ENCODE measurements at regions not wholly inside any gene's neighbourhood (a gene's known extent, or its start where the extent isn't known, plus 50 kb on each side); places are given as distances from the start of the nearest gene placed in this dataset.

- peaks cover under 1% of the 10 kb centered on the region; the same call in 1 of the 2 replicates for H3K4me1 ChIP-seq (ENCODE audit: control insufficient read depth, low read length)
- no peaks in the 10 kb centered on the region for H4K20me1 ChIP-seq (ENCODE audit: control insufficient read depth, insufficient read depth, low read depth, low read length)
- no peaks in the 10 kb centered on the region for H3K9me3 ChIP-seq (ENCODE audit: control insufficient read depth, insufficient read depth, low read length)
- H3K4me3 ChIP-seq (ENCODE audit: low read length), result no peak overlapping the region
- no peak overlapping the region for H3K27ac ChIP-seq (ENCODE audit: low read depth, low read length)
- no peaks in the 10 kb centered on the region for H3K9me2 ChIP-seq (replicated peaks; ENCODE audit: control insufficient read depth, low read length)
- TF ChIP-seq EZH2phosphoT487 (IDR thresholded peaks at IDR 0.05; ENCODE audit: borderline replicate concordance, low read length) (no peak), CTCF (IDR thresholded peaks at IDR 0.05; ENCODE audit: low read depth, low read length, poor library complexity, severe bottlenecking) (no peak)
- H3K79me2 ChIP-seq (ENCODE audit: control insufficient read depth, low read length), result no peaks in the 10 kb centered on the region
- H3K4me2 ChIP-seq (ENCODE audit: low read length), result no peak overlapping the region
- H3K36me3 ChIP-seq (ENCODE audit: control insufficient read depth, low read length), result no peaks in the 10 kb centered on the region
- no peaks in the 10 kb centered on the region for H3K27me3 ChIP-seq (ENCODE audit: control insufficient read depth, low read length)
- H3F3A ChIP-seq (ENCODE audit: control insufficient read depth, insufficient read depth), result no peaks in the 10 kb centered on the region
Measured at GRCh38 chr1:101394041-101394440, 157.2 kb downstream of the S1PR1 start.

GRCh38 chr1:101399222-101399621 is 162.4 kb downstream of the S1PR1 start:
- H4K20me1 ChIP-seq (ENCODE audit: control insufficient read depth, insufficient read depth, low read depth, low read length), result no peaks in the 10 kb centered on the region
- no peaks in the 10 kb centered on the region for H3F3A ChIP-seq (ENCODE audit: control insufficient read depth, insufficient read depth)
- no peak overlapping the region for H3K4me2 ChIP-seq (ENCODE audit: low read length)
- H3K27ac ChIP-seq (ENCODE audit: low read depth, low read length), result no peak overlapping the region
- H3K27me3 ChIP-seq (ENCODE audit: control insufficient read depth, low read length), result no peaks in the 10 kb centered on the region
- H3K9me2 ChIP-seq (replicated peaks; ENCODE audit: control insufficient read depth, low read length), result no peaks in the 10 kb centered on the region
- H3K79me2 ChIP-seq (ENCODE audit: control insufficient read depth, low read length), result no peaks in the 10 kb centered on the region
- H3K4me3 ChIP-seq (ENCODE audit: low read length), result no peak overlapping the region
- H3K36me3 ChIP-seq (ENCODE audit: control insufficient read depth, low read length), result no peaks in the 10 kb centered on the region
- TF ChIP-seq CTCF (IDR thresholded peaks at IDR 0.05; ENCODE audit: low read depth, low read length, poor library complexity, severe bottlenecking), result no peak
- no peak for TF ChIP-seq EZH2phosphoT487 (IDR thresholded peaks at IDR 0.05; ENCODE audit: borderline replicate concordance, low read length)
- H3K9me3 ChIP-seq (ENCODE audit: control insufficient read depth, insufficient read depth, low read length), result no peaks in the 10 kb centered on the region
- H3K4me1 ChIP-seq (ENCODE audit: control insufficient read depth, low read length), result no peaks in the 10 kb centered on the region

GRCh38 chr1:101406271-101406670 is 169.5 kb downstream of the S1PR1 start:
- Histone ChIP-seq H3K9me3 (ENCODE audit: control insufficient read depth, insufficient read depth, low read length) (no peaks in the 10 kb centered on the region), H3K27me3 (ENCODE audit: control insufficient read depth, low read length) (no peaks in the 10 kb centered on the region), H4K20me1 (ENCODE audit: control insufficient read depth, insufficient read depth, low read depth, low read length) (no peaks in the 10 kb centered on the region), H3K4me1 (ENCODE audit: control insufficient read depth, low read length) (peaks cover 8% of the 10 kb centered on the region), H3K79me2 (ENCODE audit: control insufficient read depth, low read length) (no peaks in the 10 kb centered on the region), H3K4me3 (ENCODE audit: low read length) (no peak overlapping the region), H3F3A (ENCODE audit: control insufficient read depth, insufficient read depth) (no peaks in the 10 kb centered on the region), H3K9me2 (replicated peaks; ENCODE audit: control insufficient read depth, low read length) (no peaks in the 10 kb centered on the region), H3K4me2 (ENCODE audit: low read length) (no peak overlapping the region), H3K27ac (ENCODE audit: low read depth, low read length) (no peak overlapping the region), H3K36me3 (ENCODE audit: control insufficient read depth, low read length) (no peaks in the 10 kb centered on the region)
- TF ChIP-seq CTCF (IDR thresholded peaks at IDR 0.05; ENCODE audit: low read depth, low read length, poor library complexity, severe bottlenecking), result no peak
- no peak for TF ChIP-seq EZH2phosphoT487 (IDR thresholded peaks at IDR 0.05; ENCODE audit: borderline replicate concordance, low read length)

GRCh38 chr1:101406681-101407080 is 169.9 kb downstream of the S1PR1 start:
- H3K4me2 ChIP-seq (ENCODE audit: low read length), result no peak overlapping the region
- no peaks in the 10 kb centered on the region for H3F3A ChIP-seq (ENCODE audit: control insufficient read depth, insufficient read depth)
- H3K27me3 ChIP-seq (ENCODE audit: control insufficient read depth, low read length), result no peaks in the 10 kb centered on the region
- no peaks in the 10 kb centered on the region for H3K9me2 ChIP-seq (replicated peaks; ENCODE audit: control insufficient read depth, low read length)
- no peaks in the 10 kb centered on the region for H3K9me3 ChIP-seq (ENCODE audit: control insufficient read depth, insufficient read depth, low read length)
- TF ChIP-seq EZH2phosphoT487 (IDR thresholded peaks at IDR 0.05; ENCODE audit: borderline replicate concordance, low read length) (no peak), CTCF (IDR thresholded peaks at IDR 0.05; ENCODE audit: low read depth, low read length, poor library complexity, severe bottlenecking) (no peak)
- peaks cover 8% of the 10 kb centered on the region for H3K4me1 ChIP-seq (ENCODE audit: control insufficient read depth, low read length)
- H3K79me2 ChIP-seq (ENCODE audit: control insufficient read depth, low read length), result no peaks in the 10 kb centered on the region
- H3K4me3 ChIP-seq (ENCODE audit: low read length), result no peak overlapping the region
- H3K36me3 ChIP-seq (ENCODE audit: control insufficient read depth, low read length), result no peaks in the 10 kb centered on the region
- no peak overlapping the region for H3K27ac ChIP-seq (ENCODE audit: low read depth, low read length)
- H4K20me1 ChIP-seq (ENCODE audit: control insufficient read depth, insufficient read depth, low read depth, low read length), result no peaks in the 10 kb centered on the region

Measured in DOHH2 (cell line).